SK-N-MC (cell line): ENCODE measurements at regions not wholly inside any gene's neighbourhood (a gene's known extent, or its start where the extent isn't known, plus 50 kb on each side); places are given as distances from the start of the nearest gene placed in this dataset.

Source experiments
- EZH2 ChIP-seq: fragments of 200-600 bp; sonication (generic); IDR thresholded peaks from one replicate; pipeline ENCODE4 v1.6.1; 2017; ENCODE audit warnings: antibody characterized with exemption
- FOXP2 ChIP-seq: optimal IDR thresholded peaks from 2 replicates; pipeline ENCODE3; 2011; ENCODE audit warnings: mild to moderate bottlenecking, moderate library complexity; ENCODE audit not compliant: insufficient read depth; ENCODE audit errors: extremely low read length, control extremely low read depth
- POLR2AphosphoS5 ChIP-seq: IDR thresholded peaks from 2 replicates; pipeline ENCODE4 v1.6.1; 2012; ENCODE audit warnings: mild to moderate bottlenecking, low read depth, low read length, borderline replicate concordance

DNA sequence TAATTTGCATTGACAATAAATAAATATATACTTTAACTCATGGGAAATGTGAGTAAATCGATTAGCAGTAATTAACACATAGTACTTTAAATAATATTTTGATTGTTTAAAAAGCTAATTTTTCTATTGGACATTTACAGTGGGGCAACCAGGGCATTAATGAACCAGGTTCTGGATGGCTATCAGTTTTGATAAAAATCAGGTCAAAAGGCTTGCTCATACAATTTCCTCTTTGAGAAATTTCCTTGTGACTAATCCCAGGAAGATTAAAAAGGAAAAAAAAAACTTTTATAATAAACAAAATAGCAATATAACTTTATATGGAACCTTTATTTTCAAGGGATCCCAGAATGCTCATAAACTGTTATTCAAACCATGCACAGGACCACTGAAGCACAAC, 497.2 kb upstream of the ZEB2 start:
- TF ChIP-seq EZH2: no peak
- TF ChIP-seq POLR2AphosphoS5: no peak
- no peak for TF ChIP-seq FOXP2
